ENCODE measurements at regions not wholly inside any gene's neighbourhood (a gene's known extent, or its start where the extent isn't known, plus 50 kb on each side); places are given as distances from the start of the nearest gene placed in this dataset.
A peak's percentile ranks its signal among the peaks of the same experiment; 100 is the strongest.
"Not testable (repeated sequence)": the region's sequence is repeated elsewhere in the genome, so short reads cannot be mapped to it uniquely, and the experiment has no call there.

GRCh38 chr10:38364073-38364472, 269.9 kb downstream of the ZNF37A start:
- not testable (repeated sequence) for DNase-seq

GRCh38 chr10:38365917-38366316, 271.8 kb downstream of the ZNF37A start:
- DNase-seq = not testable (repeated sequence)

- DNase-seq = not testable (repeated sequence)
Measured at GRCh38 chr10:38383800-38384199, 289.7 kb downstream of the ZNF37A start.

GRCh38 chr10:38386869-38387268, 292.7 kb downstream of the ZNF37A start:
- DNase-seq = not testable (repeated sequence)

GRCh38 chr10:38390725-38391124, 296.6 kb downstream of the ZNF37A start:
- DNase-seq = not testable (repeated sequence)

- DNase-seq = not testable (repeated sequence)
Measured at GRCh38 chr10:38395465-38395864, 301.3 kb downstream of the ZNF37A start.

- not testable (repeated sequence) for DNase-seq
Measured at GRCh38 chr10:38396178-38396954, 302.2 kb downstream of the ZNF37A start.

GRCh38 chr10:38401565-38401964, 307.4 kb downstream of the ZNF37A start:
- not testable (repeated sequence) for DNase-seq

- DNase-seq = peak; percentile 83
Measured at GRCh38 chr10:38402442-38403346, 308.6 kb downstream of the ZNF37A start.

GRCh38 chr10:38403347-38404117, 309.4 kb downstream of the ZNF37A start:
- not testable (repeated sequence) for DNase-seq

- not testable (repeated sequence) for DNase-seq
Measured at GRCh38 chr10:38423634-38424033, 329.5 kb downstream of the ZNF37A start.

- DNase-seq = not testable (repeated sequence)
Measured at GRCh38 chr10:38430242-38430641, 336.1 kb downstream of the ZNF37A start.

GRCh38 chr10:38437359-38437758, 343.2 kb downstream of the ZNF37A start:
- DNase-seq = not testable (repeated sequence)

GRCh38 chr10:38448614-38449355, 354.6 kb downstream of the ZNF37A start:
- DNase-seq = not testable (repeated sequence)

- not testable (repeated sequence) for DNase-seq
Measured at GRCh38 chr10:38449618-38450017, 355.5 kb downstream of the ZNF37A start.

GRCh38 chr10:38450372-38451057, 356.4 kb downstream of the ZNF37A start:
- not testable (repeated sequence) for DNase-seq

GRCh38 chr10:38451306-38451967, 357.3 kb downstream of the ZNF37A start:
- not testable (repeated sequence) for DNase-seq

All from NCI-H446 treated with DMSO at 0.1 percent for 48 hours (cell line).